ENCODE measurements at regions not wholly inside any gene's neighbourhood (a gene's known extent, or its start where the extent isn't known, plus 50 kb on each side); places are given as distances from the start of the nearest gene placed in this dataset.

DNA sequence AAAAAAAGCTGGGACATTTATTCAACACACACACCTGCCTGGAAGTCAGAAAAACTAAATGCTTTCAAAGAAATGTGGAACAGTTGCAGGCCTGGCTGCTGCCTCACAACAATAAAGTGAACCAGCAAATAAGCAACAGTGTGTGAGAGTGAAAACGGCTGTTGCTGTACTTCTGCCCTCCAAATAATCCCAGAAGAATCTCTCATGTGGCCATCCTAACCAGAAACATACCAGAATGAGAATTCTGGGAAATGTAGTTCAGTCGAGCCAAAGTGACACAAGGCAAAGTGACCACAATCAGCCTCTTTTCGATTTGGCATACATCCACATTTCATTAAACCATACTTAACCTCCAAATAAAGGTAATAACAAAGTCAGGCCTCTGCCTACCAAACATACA, 204.5 kb downstream of the SLC7A11 start:
- H3K4me1 ChIP-seq: peaks cover 0 to 6% (median 0%) of the 10 kb centered on the region in 6 donors
- no peaks in the 10 kb centered on the region for H3K27me3 ChIP-seq (replicated peaks in 1 of 7)
- WGBS, 5 donors: 74 to 85% (median 76%) methylated on average over 3 of the region's 3 CpGs
- H3K9me3 ChIP-seq: no peaks in the 10 kb centered on the region
- H3K27ac ChIP-seq: no peak overlapping the region
- intact Hi-C loops (cut with DNase I; ENCODE audit: low total_unique reads): loop anchor here (10.0 kb wide), 1 partner anchor 647 kb away; no protein-coding TSS in a partner anchor
- no peak for DNase-seq
- H3K36me3 ChIP-seq: no peaks in the 10 kb centered on the region
- no peak overlapping the region for H3K4me3 ChIP-seq
- TF ChIP-seq, protein P1, sequence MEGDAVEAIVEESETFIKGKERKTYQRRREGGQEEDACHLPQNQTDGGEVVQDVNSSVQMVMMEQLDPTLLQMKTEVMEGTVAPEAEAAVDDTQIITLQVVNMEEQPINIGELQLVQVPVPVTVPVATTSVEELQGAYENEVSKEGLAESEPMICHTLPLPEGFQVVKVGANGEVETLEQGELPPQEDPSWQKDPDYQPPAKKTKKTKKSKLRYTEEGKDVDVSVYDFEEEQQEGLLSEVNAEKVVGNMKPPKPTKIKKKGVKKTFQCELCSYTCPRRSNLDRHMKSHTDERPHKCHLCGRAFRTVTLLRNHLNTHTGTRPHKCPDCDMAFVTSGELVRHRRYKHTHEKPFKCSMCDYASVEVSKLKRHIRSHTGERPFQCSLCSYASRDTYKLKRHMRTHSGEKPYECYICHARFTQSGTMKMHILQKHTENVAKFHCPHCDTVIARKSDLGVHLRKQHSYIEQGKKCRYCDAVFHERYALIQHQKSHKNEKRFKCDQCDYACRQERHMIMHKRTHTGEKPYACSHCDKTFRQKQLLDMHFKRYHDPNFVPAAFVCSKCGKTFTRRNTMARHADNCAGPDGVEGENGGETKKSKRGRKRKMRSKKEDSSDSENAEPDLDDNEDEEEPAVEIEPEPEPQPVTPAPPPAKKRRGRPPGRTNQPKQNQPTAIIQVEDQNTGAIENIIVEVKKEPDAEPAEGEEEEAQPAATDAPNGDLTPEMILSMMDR (IDR thresholded peaks at IDR 0.05 in 8 of 11, conservative IDR thresholded peaks at IDR 0.05 in 3 of 11): no peak
- TF ChIP-seq POLR2AphosphoS5 (IDR thresholded peaks at IDR 0.05) (no peak), POLR2A (IDR thresholded peaks at IDR 0.05) (no peak)

DNA sequence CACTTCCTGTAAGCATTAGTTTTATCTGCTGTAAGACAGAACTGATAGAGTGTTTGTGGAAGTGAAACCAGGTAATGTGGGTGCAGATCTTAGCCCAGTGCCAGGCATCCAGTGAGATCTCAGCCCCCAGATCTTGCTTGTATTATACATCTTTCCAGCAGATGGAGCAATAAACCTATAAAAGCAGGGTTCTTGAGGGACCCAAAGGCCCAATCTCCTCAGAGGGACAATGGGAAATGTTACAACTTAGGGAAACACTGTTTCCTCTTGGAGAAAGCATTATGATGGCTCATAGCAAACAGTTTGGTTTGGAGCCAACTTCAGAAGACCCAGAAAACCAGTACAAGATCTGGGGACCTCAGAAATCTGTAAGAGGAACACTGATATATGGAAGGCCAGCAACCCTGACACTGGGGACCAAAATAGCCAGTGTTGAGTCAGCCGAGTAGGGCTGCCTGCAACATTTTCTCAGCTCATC, 206.3 kb downstream of the SLC7A11 start:
- H3K4me1 ChIP-seq: peaks cover 0 to 6% (median 0%) of the 10 kb centered on the region in 6 donors
- TF ChIP-seq, protein P1 (IDR thresholded peaks at IDR 0.05 in 8 of 11, conservative IDR thresholded peaks at IDR 0.05 in 3 of 11): peak in 10 of 11 experiments; percentile 29 to 70 (median 52)
- TF ChIP-seq POLR2AphosphoS5 (IDR thresholded peaks at IDR 0.05): no peak
- intact Hi-C loops (cut with DNase I; ENCODE audit: low total_unique reads): loop anchor here (10.0 kb wide), 1 partner anchor 649 kb away; no protein-coding TSS in a partner anchor

DNA sequence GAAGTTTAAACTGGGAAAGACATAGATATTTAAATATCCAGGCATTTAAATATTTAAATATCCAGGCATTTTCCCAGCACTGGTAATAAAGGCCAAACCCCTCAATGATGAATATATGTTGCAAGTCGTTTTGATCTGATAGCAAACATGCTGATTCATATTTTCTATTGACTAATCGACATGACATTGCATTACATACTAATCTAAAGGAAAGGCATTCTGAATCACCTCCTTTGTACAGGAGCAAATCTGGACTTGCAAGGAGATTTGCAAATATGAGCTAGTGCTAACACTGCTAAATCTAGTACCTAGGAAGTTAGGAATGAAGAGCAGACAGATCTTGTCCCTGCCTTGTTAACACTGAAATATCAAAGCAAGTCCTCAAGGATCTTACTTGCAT, 207.3 kb downstream of the SLC7A11 start:
- no peaks in the 10 kb centered on the region for H3K36me3 ChIP-seq
- H3K4me1 ChIP-seq: peaks cover 0 to 6% (median 0%) of the 10 kb centered on the region in 6 donors
- WGBS, 5 donors: 51 to 85% (median 64%) methylated on average over 2 of the region's 2 CpGs
- H3K27me3 ChIP-seq (replicated peaks in 1 of 7): no peaks in the 10 kb centered on the region
- intact Hi-C loops (cut with DNase I; ENCODE audit: low total_unique reads): loop anchor here (10.0 kb wide), 1 partner anchor 650 kb away; no protein-coding TSS in a partner anchor
- no peak overlapping the region for H3K27ac ChIP-seq
- TF ChIP-seq POLR2AphosphoS5 (IDR thresholded peaks at IDR 0.05) (no peak), POLR2A (IDR thresholded peaks at IDR 0.05) (no peak)
- TF ChIP-seq, protein P1 (IDR thresholded peaks at IDR 0.05 in 8 of 11, conservative IDR thresholded peaks at IDR 0.05 in 3 of 11): no peak
- no peak overlapping the region for H3K4me3 ChIP-seq
- DNase-seq: no peak
- no peaks in the 10 kb centered on the region for H3K9me3 ChIP-seq

More for the DNA sequence above, 206.3 kb downstream of the SLC7A11 start:
- no peak for DNase-seq
- WGBS, 5 donors: 27 to 50% (median 38%) methylated on average over 1 of the region's 1 CpG
- no peak overlapping the region for H3K4me3 ChIP-seq
- no peaks in the 10 kb centered on the region for H3K27me3 ChIP-seq (replicated peaks in 1 of 7)
- no peak overlapping the region for H3K27ac ChIP-seq
- no peaks in the 10 kb centered on the region for H3K36me3 ChIP-seq
- H3K9me3 ChIP-seq: no peaks in the 10 kb centered on the region

DNA sequence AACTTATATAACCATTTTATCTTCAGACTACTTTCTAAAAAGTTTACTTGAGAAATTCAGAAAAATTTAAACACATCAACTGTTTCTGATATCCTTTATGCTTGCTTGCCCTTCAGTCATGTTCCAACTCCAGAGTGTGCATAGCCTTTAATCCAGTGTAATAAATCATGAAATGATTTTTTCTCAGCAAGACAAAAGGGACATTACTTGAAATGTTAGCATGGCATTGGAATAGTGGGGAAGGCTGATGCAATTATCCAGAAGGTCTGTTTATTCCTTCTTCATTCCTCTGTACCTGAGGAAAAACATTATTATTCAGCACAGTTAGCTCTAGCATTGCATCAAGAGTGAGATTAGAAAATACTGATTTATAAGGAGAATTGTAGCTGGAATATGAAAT, 209.9 kb downstream of the SLC7A11 start:
- no peak for DNase-seq
- Histone ChIP-seq H3K27me3 (replicated peaks in 1 of 7) (no peaks in the 10 kb centered on the region), H3K27ac (no peak overlapping the region), H3K4me3 (no peak overlapping the region), H3K9me3 (no peaks in the 10 kb centered on the region), H3K4me1 (peaks cover 0 to 6% (median 0%) of the 10 kb centered on the region in 6 donors), H3K36me3 (no peaks in the 10 kb centered on the region)
- intact Hi-C loops (cut with DNase I; ENCODE audit: low total_unique reads): loop anchor here (10.0 kb wide), 1 partner anchor 653 kb away; no protein-coding TSS in a partner anchor
- TF ChIP-seq, protein P1 (IDR thresholded peaks at IDR 0.05 in 8 of 11, conservative IDR thresholded peaks at IDR 0.05 in 3 of 11): no peak
- TF ChIP-seq POLR2AphosphoS5 (IDR thresholded peaks at IDR 0.05) (no peak), POLR2A (IDR thresholded peaks at IDR 0.05) (no peak)
